ENCODE measurements at regions not wholly inside any gene's neighbourhood (a gene's known extent, or its start where the extent isn't known, plus 50 kb on each side); places are given as distances from the start of the nearest gene placed in this dataset.
"Not testable (repeated sequence)": the region's sequence is repeated elsewhere in the genome, so short reads cannot be mapped to it uniquely, and the experiment has no call there.

DNA sequence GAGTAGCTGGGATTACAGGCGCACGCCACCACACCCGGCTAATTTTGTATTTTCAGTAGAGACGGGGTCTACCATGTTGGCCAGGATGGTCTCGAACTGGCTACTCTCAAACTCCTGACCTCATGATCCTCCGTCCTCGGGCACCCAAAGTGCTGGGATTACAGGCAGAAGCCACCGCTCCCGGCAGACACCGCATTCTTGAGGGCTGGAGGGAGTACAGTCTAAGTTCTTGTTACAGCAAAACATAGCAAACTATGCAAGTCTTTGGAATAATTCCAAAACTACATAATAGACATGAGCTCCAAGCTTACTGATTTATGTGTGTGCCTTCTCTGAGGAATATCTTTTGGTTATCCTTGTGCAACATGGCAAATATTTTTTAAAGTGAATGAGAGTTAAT lies 299.1 kb upstream of the ZNF658 start:
- DNase-seq (ENCODE audit: low spot score); ATAC-seq: not testable (repeated sequence)

DNA sequence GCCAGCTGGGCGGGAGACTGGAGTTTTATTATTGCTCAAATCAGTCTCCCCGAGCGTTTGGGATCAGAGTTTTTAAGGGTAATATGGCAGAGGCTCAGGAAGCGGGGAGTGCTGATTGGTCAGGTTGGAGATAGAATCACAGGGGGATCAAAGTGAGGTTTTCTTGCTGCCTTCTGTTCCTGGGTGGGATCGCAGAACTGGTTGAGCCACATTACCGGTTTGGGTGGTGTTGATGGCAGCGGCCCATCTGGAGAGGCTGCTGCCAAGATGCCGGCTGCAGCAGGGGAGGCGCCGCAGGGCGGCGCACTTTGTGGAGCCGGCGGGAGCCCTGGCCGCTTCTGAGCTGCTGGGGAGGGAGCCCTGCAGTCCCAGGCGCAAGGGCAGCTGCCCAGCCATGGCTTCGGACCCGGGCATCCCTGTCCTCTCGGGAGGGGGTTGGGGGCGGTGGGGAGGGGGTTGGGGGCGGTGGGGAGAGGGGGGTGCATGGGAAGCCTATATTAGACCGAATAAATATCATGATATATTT lies 268.9 kb upstream of the ZNF658 start:
- DNase-seq (ENCODE audit: low spot score); ATAC-seq: not testable (repeated sequence)

DNA sequence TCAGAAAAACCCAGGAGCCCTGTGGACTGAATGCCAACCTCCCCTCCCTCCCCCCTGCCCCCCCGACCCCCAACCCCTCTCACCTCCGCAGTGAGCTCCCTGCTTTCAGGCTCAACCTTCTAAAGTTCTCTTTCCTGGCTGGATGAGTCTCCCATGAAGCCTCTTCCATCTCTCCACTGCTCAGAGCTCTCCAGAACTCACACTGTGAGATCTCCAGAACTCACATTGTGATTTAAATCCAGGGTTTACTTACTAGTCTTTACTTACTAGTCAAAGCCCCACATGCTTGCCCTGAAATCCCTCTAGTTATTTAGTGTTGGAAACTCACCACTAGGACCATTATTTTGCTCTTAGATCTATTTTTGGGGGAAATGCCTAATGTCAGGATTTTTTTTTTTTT lies 252.8 kb upstream of the ZNF658 start:
- not testable (repeated sequence) for DNase-seq (ENCODE audit: low spot score); ATAC-seq

DNA sequence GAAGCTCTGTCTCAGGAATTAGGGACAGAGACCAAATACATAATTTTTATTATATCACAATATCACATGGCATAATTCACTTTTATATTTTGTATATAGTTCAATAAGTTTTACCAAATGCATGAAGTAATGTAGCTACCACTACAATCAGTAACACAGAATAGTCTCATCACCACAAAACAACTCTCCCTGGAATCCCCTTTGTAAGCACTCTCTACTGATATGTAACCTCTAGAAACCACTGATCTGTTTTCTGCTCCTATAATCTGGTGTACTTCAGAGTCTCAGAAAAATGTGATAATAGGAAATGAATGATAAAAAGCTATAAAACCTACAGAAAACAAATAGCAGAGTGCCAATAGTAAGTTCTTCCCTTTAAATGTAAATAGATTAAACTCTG lies 210.3 kb upstream of the ZNF658 start:
- DNase-seq (ENCODE audit: low spot score); ATAC-seq: not testable (repeated sequence)

DNA sequence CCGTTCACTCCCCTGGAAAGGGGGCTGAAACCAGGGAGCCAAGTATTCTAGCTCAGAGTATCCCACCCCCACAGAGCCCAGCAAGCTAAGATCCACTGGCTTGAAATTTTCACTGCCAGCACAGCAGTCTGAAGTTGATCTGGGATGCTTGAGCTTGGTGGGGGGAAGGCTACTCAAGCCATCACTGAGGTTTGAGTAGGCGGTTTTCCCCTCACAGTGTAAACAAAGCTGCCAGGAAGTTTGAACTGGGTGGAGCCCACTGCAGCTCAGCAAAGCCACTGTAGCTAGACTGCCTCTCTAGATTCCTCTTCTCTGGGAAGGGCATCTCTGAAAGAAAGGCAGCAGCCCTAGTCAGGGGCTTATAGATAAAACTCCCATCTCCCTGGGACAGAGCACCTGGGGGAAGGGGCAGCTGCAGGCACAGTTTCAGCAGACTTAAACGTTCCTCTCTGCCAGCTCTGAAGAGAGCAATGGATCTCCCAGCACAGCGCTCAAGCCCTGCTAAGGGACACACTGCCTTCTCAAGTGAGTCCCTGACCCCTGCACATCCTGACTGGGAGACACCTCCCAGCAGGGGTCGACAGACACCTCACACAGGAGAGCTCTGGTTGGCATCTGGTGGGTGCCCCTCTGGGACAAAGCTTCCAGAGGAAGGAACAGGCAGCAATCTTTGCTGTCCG lies 204.8 kb upstream of the ZNF658 start:
- not testable (repeated sequence) for ATAC-seq

DNA sequence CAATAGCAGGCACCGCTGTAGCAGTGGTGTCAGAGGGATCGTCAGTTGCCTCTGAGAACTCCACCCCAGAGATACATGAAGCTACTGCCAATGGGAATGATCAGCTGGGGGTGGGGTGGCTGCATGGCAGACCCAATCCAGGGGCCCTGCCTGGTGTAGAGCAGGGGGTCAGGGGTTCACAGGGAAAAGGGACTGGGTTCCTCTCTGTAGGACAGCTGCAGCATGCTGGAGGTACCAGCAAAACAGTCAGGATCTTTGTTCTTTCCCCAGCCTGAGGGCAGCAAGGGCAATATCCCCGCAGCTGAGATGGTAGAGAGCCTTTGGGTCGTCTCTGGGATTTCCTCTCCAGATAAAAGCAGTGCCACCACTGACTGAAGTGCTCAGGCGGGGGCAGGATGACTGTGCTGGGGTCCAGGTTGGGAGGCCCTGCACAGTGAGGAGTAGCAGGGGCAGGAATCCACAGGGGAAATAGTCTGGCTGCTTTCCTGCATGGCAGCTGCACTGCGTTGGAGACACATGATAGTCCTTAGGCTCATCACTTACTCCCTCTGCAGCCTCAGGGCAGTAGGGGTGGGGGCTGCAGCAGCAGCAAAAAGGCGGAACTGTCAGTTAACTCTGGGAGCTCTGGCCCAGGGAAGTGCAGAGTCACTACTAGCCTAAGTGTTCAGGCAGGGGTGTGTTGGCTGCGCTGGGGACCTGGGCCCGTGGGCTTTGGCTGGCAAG lies 203.0 kb upstream of the ZNF658 start:
- not testable (repeated sequence) for DNase-seq (ENCODE audit: low spot score); ATAC-seq

More for the DNA sequence above, 204.8 kb upstream of the ZNF658 start:
- DNase-seq (ENCODE audit: low spot score): not testable (repeated sequence)

DNA sequence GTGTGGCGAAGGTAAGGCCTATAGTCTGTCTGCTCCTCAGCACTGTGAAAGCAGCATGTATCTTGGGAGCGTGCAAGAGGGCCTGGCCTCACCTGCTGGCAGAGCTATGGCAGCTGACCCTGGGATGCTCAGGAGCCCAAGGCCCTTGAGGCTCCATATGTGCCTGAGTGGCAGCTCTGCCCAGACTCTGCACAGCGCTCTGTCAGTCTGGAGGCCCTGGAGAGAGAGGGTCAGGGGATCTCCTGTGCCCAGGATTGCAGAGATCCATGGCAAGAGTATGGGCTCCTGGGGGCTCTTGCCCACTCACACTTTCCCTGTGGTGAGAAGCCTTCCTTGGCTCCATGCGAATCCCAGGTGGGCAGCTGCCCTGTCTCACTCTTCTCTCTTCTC lies 202.5 kb upstream of the ZNF658 start:
- not testable (repeated sequence) for DNase-seq (ENCODE audit: low spot score); ATAC-seq

DNA sequence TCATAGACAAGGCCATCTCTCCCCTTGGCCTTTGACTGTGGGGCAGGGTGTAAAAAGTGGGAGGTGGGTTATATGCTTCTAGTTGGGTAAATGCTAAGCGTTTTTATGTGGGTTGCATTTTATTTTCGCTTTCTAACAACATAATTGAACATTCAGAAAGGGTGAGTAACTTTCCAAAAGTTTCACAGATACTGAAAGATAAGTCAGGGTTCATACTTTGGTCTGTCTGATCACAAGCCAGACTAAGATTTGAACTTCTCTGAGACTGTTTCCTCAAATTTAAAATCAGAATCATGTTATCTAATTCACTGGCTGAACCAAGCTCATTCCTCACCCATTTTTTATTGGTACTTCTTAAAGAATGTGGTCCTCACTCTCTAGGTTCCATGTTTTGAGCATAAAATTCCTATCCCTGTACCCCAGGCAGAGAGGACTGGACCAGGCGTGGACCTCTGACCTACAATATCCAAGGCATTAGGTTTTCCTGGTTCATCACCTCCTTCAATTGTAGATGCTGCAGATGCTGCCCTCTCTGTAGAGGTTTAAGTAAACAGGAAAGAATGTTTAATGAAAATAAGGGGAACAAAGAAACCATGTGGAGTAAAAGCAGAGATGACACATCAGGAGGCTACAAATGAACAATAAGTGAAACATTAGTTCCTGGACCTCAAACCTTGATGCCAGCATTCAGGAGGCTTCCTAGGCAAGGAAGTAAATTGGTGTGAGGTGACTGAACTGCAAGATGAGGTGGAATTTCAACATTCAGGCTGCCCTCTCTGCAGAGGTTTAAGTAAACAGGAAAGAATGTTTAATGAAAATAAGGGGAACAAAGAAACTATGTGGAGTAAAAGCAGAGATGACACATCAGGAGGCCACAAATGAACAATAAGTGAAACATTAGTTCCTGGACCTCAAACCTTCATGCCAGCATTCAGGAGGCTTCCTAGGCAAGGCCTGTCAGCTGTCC lies 198.8 kb upstream of the ZNF658 start:
- DNase-seq (ENCODE audit: low spot score); ATAC-seq: not testable (repeated sequence)

DNA sequence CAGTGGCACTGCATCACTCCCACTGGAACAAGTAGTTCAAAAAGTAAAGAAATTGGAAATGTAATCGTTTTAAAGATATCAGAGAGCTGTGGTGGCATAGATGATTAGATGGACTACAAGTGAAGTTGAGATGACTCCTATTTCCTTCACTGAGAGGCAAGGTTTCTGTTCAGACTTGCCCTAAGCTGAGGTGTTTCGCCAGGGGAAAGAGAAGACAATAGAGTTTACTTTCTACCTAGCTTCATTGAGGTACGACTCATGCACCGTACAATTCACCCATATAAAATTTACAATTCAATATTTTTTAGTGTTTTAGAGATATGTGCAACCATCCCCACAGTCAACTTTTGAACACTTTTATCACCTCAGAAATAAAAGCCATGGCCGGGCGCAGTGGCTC lies 189.0 kb upstream of the ZNF658 start:
- ATAC-seq: not testable (repeated sequence)

DNA sequence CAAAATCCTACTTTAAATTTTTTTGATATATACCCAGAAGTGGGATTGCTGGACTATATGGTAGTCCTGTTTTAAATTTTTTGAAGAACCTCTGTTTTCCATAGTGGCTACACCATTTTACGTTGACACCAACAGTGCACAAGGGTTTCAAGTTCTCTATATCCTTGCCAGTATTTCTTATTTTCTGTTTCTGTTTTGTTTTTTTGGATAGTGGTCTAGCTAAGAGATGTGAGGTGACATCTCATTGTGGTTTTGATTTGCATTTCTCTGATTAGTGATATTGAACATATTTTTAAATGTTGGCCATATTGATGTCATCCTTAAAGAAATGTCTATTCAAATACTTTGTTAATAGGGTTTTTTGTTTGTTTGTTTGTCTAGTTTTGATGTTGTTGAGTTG lies 187.7 kb upstream of the ZNF658 start:
- DNase-seq (ENCODE audit: low spot score); ATAC-seq: not testable (repeated sequence)

More for the DNA sequence above, 189.0 kb upstream of the ZNF658 start:
- DNase-seq (ENCODE audit: low spot score): not testable (repeated sequence)

DNA sequence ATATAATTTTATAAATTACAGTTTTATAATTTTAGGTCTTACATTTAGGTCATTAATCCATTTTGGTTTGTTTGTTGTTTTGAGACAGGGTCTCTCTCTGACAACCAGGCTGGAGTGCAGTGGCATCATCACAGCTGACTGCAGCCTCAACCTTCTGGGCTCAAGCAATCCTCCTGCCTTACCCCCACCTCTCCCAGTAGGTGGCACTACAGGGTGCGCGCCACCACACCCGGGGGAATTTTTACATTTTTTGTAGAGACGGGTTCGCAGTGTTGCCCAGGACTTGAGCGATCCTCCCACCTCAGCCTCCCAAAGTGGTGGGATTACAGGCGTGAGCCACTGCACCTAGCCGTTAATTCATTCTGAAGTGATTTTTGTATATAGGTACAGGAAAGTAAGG lies 187.0 kb upstream of the ZNF658 start:
- not testable (repeated sequence) for ATAC-seq

DNA sequence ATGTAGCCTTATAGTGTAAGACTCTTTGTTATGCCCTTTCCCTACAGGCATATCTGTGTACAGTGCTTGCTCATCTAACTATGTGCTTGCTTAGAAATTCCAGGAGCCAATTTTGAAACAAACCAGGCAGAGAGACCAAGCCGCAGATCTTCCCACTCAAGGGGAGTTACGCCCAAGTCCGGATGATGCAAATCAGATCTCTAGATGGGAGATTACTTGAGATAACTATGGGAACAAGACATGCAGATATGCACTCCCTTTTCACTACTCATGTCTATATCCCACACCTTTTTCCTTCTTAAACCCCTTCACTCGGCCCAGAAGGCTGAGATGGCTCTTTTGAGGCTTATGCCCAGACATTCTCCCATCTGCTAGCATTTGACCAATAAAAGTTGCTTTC lies 179.7 kb upstream of the ZNF658 start:
- DNase-seq (ENCODE audit: low spot score); ATAC-seq: not testable (repeated sequence)

More for the DNA sequence above, 187.0 kb upstream of the ZNF658 start:
- DNase-seq (ENCODE audit: low spot score): not testable (repeated sequence)

DNA sequence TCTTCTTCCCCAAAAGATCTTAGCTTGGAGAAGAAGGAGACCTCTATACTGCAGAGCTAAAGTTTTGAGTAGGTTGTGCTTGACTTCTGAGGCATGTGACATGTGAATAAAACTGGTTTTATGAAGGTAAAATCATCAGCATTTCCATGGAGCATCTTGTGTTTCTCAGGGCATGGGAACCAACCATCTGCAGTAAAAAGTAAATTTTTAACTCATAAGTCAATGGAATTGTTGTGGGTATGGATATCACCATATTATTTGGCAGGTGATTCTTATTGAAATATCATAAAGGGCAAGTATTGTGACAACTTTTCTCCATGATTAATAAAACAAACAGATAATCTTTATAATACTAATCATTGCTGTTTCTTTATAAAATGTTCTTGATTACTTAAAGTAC lies 173.0 kb upstream of the ZNF658 start:
- not testable (repeated sequence) for ATAC-seq; DNase-seq (ENCODE audit: low spot score)

DNA sequence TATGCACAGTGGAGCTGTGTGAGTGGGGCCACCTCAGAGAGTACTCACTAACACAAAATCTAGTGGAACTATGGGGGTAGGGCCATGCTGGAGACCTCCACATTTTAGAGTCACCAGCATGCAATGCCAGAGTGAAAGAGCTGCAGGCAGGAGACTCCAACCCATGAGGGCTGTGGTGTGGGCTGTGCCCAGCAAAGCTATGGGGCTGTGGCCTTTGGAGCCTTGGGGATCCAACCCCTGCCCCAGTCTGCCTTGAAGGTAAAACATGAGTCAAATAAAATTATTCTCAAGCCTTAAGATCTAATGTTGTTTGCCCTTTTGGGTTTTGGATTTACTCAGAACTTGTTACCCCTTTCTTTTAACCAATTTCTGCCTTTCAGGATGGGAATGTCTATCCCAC lies 163.8 kb upstream of the ZNF658 start:
- not testable (repeated sequence) for ATAC-seq; DNase-seq (ENCODE audit: low spot score)

DNA sequence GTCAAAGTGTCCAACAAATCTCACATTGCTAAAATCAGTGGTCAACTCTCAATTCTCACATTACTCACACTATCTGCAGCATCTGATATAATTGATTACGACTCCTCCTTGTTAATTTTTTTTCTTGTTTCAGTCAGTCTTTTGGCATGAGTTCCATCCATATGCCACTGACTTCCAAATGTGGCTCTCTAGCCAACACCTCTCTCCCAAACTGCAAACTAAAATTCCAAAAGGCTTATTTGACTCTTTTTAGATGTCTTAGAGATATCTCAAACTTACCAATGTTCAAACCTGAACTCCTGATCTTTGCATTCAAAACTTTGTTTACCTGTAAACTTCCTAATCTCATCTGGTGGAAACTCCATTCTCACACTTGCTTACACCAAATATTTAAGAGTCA lies 162.1 kb upstream of the ZNF658 start:
- not testable (repeated sequence) for ATAC-seq; DNase-seq (ENCODE audit: low spot score)

DNA sequence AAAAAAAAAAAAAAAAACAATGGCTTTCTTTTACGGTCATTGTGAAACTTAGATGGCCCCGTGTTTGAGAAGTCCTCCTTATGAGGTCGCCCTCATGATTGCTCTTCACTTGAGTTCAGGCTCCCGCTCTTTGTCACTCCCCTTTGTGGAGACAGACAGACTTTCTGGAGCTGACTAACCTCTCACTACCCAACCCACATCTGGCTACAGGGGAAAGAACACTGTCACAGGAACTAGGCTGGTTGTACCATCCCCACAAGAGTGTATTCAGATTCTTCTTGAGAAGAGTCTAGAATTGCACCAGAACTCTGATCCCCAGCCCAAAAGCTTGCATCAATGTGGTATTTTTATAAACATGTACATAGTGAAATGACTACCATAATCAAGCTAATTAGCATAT lies 160.4 kb upstream of the ZNF658 start:
- not testable (repeated sequence) for ATAC-seq; DNase-seq (ENCODE audit: low spot score)

DNA sequence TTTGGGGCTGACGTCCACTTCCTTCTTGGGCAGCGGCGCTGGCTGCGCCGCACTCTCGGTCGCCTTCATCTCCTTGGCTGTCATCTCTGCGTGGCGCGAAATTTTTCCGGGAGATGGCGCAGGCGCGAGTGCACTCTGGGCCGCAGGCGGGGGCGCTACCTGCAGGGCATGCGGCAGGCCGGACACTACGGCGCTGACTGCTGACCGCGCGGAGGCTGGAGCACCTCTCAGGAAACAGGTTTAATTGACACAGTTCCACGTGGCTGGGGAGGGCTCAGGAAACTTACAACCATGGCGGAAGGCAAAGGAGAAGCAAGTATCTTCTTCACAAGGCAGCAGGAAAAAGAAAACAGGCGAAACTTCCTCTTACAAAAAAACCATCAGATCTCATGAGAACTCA lies 154.7 kb upstream of the ZNF658 start:
- ATAC-seq: not testable (repeated sequence)
- DNase-seq (ENCODE audit: low spot score): peak; percentile 2

DNA sequence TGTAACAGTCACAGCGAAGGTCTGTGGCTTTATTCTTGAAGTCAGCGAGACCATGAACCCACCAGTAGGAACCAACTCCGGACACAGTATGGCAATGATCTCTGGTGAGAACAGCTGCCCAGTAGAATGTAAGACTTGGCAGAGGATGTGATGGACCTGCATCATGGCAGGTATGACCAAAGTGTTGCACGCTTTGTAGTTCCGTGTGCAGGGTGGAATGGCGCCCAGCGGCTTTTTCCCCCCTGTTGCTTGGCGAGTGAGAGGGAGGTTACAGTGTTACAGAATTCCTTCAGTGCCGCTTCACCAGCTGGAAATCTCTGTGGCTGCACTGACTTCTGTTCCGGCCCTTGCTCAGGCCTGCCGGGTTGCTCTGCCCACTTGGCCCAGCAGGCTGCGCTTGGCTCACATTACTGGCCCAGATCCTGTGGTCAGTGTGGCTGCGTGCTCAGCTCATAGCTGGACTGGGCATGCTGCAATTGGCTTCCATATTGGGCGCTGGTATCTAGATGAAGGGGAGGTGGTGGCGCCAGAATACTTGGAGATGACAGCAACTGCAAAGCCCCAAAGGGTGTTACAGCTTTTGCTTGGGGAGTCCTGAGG lies 148.1 kb upstream of the ZNF658 start:
- DNase-seq (ENCODE audit: low spot score): not testable (repeated sequence)

DNA sequence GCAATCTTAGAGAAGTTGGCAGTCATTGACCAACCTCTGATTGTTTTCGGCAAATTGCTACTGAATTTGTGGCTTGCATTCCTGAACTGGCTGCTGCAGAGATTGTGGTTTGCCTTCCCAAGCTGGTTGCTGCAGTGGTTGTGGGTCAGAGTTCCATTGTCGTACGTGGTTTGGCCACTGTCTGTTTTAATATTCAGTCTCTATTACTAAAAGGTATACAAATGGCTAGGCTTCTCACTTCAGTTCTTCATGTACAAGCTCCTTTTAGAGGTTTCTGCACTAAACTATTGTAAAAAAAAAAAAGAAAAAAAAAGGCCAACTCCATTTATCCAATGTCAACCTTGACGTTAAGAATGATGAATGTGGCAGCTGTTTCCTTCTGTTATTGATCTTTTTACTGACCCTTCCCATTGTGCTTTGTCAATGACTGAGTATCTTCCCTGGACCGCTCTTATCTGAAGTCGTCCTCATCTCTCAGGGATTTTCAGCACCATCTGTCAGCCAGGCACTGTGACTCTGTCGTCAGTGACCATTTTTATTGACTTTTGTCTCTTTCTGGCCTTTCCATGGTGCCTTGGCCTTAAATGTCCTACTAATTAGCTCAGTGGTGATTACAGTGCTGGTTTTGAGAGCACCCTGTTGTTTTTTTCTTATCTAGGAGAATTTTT lies 140.6 kb upstream of the ZNF658 start:
- DNase-seq (ENCODE audit: low spot score); ATAC-seq: not testable (repeated sequence)

More for the DNA sequence above, 148.1 kb upstream of the ZNF658 start:
- not testable (repeated sequence) for ATAC-seq

Data from left lobe of liver (tissue), 2 donors.